Uterus (tissue), 3 donors: ENCODE measurements at regions not wholly inside any gene's neighbourhood (a gene's known extent, or its start where the extent isn't known, plus 50 kb on each side); places are given as distances from the start of the nearest gene placed in this dataset.

Experiments used
- DNase-seq, 2 donors: peaks; one replicate each; pipeline ENCODE4 v3.0.0-alpha.2; 2019 to 2020
- H3K27ac ChIP-seq, 2 donors: fragments of 200-600 bp; sonication (generic); 1 replicate in 1 of 2; 2 replicates in 1 of 2; pipeline ENCODE4 v1.5.1; 2016 to 2018
- H3K27me3 ChIP-seq, 2 donors: fragments of 200-600 bp; sonication (generic); one replicate each; pipeline ENCODE4 v1.5.1; 2018 to 2019; ENCODE audit warnings: control low read depth in 1 of 2
- H3K36me3 ChIP-seq, 2 donors: fragments of 200-600 bp; sonication (generic); one replicate each; pipeline ENCODE4 v1.5.1; 2019; ENCODE audit warnings: control low read depth in 1 of 2
- H3K4me1 ChIP-seq, 2 donors: fragments of 200-600 bp; sonication (generic); one replicate each; pipeline ENCODE4 v1.5.1; 2018 to 2019; ENCODE audit warnings: control low read depth in 1 of 2
- H3K4me3 ChIP-seq, 2 donors: fragments of 200-600 bp; sonication (generic); 1 replicate in 1 of 2; 2 replicates in 1 of 2; pipeline ENCODE4 v1.5.1; 2018 to 2019; ENCODE audit warnings: mild to moderate bottlenecking in 1 of 2
- H3K9me3 ChIP-seq, 2 donors: fragments of 200-600 bp; sonication (generic); one replicate each; pipeline ENCODE4 v1.5.1; 2019; ENCODE audit warnings: control low read depth in 1 of 2
- POLR2A ChIP-seq, 2 donors: fragments of 450-650 bp; IDR thresholded peaks; one replicate each; pipeline ENCODE4 v1.6.1; 2016; ENCODE audit warnings: antibody characterized with exemption in 2 of 2, mild to moderate bottlenecking in 1 of 2, moderate library complexity in 1 of 2
- intact Hi-C: fragments of 100-400 bp; cut with DNase I; formaldehyde crosslinking; loops from one replicate; pipeline ENCODE4 v1.15.1; 2023; ENCODE audit warnings: low total_unique reads
- TF ChIP-seq, protein P1 (sequence below), 4 experiments: fragments of 200-600 bp in 2 of 4; fragments of 450-650 bp in 2 of 4; sonication (generic) in 2 of 4; IDR thresholded peaks; one replicate each; pipeline ENCODE4 v1.5.1; 2016 to 2019; ENCODE audit warnings: antibody characterized with exemption in 4 of 4, mild to moderate bottlenecking in 2 of 4, moderate library complexity in 1 of 4
- donor health status: DM: yes; HTN: yes; CAD: no.

DNA sequence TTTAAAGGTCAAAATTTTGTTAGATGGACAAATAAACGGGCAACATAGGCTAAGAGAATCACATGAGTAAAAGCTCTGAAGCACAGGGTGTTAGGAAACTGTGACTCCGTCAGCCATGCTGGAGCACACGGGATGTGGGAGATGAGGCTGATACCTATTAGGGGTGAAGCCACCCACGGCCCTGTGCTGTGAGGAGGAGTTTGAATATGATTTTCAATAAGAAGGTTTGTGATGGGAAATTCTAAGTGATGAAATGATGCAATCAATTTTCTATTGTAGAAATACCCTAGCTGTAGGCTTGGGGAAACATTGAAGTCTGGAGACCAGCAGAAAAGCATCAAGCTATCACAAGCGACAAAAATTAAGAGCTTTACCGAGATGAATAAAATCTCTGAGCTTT, 431.3 kb downstream of the CMPK2 start:
- no peaks in the 10 kb centered on the region for H3K4me1 ChIP-seq
- no peaks in the 10 kb centered on the region for H3K9me3 ChIP-seq
- DNase-seq = no peak
- H3K27me3 ChIP-seq = no peaks in the 10 kb centered on the region
- intact Hi-C loops = no loop called here
- no peaks in the 10 kb centered on the region for H3K36me3 ChIP-seq
- H3K4me3 ChIP-seq = no peak overlapping the region
- no peak for TF ChIP-seq POLR2A (IDR thresholded peaks at IDR 0.05)
- H3K27ac ChIP-seq = no peak overlapping the region

DNA sequence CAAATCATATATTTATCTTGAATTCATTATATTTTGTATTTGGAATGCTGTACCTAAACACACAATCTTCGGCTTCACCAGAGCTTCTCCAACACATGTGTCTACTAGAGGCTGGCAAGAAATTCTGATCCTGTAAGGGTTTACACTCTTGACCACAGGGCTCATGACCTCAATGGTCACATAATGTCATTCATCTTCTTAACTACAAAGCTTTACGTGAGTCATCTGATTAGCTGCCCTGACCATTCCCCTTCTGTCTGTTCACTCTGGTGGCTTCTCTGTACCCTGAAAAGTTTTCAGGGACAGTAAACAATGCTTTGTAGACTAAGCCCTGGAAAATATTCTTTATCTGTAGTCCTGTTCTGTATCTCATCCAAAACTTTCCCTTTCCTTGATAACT, 423.9 kb downstream of the CMPK2 start:
- intact Hi-C loops = no loop called here
- Histone ChIP-seq H3K4me3 (no peak overlapping the region), H3K9me3 (no peaks in the 10 kb centered on the region), H3K27ac (no peak overlapping the region), H3K36me3 (no peaks in the 10 kb centered on the region), H3K27me3 (no peaks in the 10 kb centered on the region), H3K4me1 (no peaks in the 10 kb centered on the region)
- TF ChIP-seq, protein P1, sequence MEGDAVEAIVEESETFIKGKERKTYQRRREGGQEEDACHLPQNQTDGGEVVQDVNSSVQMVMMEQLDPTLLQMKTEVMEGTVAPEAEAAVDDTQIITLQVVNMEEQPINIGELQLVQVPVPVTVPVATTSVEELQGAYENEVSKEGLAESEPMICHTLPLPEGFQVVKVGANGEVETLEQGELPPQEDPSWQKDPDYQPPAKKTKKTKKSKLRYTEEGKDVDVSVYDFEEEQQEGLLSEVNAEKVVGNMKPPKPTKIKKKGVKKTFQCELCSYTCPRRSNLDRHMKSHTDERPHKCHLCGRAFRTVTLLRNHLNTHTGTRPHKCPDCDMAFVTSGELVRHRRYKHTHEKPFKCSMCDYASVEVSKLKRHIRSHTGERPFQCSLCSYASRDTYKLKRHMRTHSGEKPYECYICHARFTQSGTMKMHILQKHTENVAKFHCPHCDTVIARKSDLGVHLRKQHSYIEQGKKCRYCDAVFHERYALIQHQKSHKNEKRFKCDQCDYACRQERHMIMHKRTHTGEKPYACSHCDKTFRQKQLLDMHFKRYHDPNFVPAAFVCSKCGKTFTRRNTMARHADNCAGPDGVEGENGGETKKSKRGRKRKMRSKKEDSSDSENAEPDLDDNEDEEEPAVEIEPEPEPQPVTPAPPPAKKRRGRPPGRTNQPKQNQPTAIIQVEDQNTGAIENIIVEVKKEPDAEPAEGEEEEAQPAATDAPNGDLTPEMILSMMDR (IDR thresholded peaks at IDR 0.05) = no peak
- no peak for TF ChIP-seq POLR2A (IDR thresholded peaks at IDR 0.05)
- DNase-seq = no peak

DNA sequence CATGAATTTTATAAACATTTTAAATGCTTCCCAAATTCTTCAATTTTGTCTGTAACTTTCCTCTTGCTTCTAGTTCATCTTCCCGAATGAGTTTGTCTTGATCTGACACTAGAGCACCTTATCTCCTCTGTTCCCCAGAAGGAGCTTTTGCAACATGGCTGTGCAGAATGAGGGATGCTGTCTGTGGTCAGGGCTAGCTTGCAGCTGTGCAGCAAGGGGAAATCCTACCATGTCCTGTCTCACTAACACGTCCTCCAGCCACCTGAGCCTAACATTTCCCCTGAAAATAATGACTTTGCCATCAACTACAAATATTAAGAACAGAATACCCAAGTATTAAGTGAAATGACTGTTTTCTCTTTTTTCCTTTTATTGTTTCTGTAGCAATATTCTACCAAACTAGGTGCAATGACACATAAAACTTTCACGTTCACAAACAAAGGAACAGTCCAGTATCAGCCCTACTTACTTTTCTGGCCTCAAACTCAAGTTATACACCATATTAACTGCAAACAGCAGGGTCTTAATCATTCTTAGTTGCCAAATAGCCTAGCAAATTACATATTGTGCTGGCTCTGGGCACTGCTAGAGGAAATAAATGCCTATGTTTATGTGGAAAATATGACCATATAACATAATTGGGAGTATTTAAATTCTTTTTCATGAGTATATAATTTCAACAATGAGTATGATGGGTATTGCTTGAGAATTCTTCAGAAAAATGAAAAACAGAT, 423.3 kb downstream of the CMPK2 start:
- no peak overlapping the region for H3K27ac ChIP-seq
- TF ChIP-seq, protein P1 (IDR thresholded peaks at IDR 0.05) = no peak
- no peak for TF ChIP-seq POLR2A (IDR thresholded peaks at IDR 0.05)
- H3K9me3 ChIP-seq = no peaks in the 10 kb centered on the region
- DNase-seq = no peak
- no peaks in the 10 kb centered on the region for H3K27me3 ChIP-seq
- H3K4me1 ChIP-seq = no peaks in the 10 kb centered on the region
- intact Hi-C loops = no loop called here
- H3K4me3 ChIP-seq = no peak overlapping the region
- H3K36me3 ChIP-seq = no peaks in the 10 kb centered on the region

DNA sequence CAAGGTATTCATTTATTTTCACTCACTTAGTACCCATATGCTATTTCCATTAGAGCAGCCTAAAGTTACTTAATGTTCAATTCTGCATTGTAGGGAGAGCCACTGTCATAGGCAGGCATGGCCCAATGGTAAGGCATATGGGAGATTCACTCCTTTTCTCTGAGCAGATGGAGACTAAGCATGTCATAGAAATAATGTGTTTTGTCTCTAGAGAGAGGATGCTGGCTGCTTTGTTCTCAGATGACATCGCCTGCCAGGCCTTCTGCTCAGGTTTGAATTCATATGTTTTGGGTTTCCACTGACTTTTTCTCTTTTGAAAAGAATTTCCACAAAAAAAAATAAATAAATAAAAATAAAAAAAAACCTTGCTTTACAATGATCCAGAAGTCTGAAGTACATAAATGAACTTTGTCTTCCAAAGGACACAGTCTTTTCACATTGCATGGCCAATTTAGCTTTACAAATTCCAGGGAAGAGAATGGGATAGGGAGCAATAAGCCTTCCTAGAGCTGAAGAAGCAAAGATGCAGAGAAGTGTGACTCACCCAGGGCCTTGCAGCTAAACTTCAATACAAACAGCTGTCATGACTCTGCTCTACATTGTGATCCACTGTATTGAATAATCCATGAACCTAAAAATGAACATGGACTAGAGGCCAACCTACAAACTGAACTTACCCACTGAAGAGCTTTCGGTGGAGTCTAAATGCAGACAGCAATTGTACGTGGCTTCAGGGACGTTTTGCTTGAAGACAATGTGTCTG, 422.5 kb downstream of the CMPK2 start:
- H3K9me3 ChIP-seq = no peaks in the 10 kb centered on the region
- no peak for TF ChIP-seq POLR2A (IDR thresholded peaks at IDR 0.05)
- TF ChIP-seq, protein P1 (IDR thresholded peaks at IDR 0.05) = no peak
- no peaks in the 10 kb centered on the region for H3K4me1 ChIP-seq
- no peak overlapping the region for H3K27ac ChIP-seq
- H3K36me3 ChIP-seq = no peaks in the 10 kb centered on the region
- H3K4me3 ChIP-seq = no peak overlapping the region
- H3K27me3 ChIP-seq = no peaks in the 10 kb centered on the region
- DNase-seq = no peak
- intact Hi-C loops = no loop called here

- Histone ChIP-seq H3K36me3 (no peaks in the 10 kb centered on the region), H3K27me3 (no peaks in the 10 kb centered on the region), H3K27ac (no peak overlapping the region), H3K9me3 (no peaks in the 10 kb centered on the region), H3K4me3 (no peak overlapping the region), H3K4me1 (no peaks in the 10 kb centered on the region)
- intact Hi-C loops = no loop called here
- no peak for DNase-seq
- TF ChIP-seq, protein P1 (IDR thresholded peaks at IDR 0.05) = no peak
- TF ChIP-seq POLR2A (IDR thresholded peaks at IDR 0.05) = no peak
Observed at GRCh38 chr2:6444514-6444913, 421.2 kb downstream of the CMPK2 start.
